ENCODE measurements at regions not wholly inside any gene's neighbourhood (a gene's known extent, or its start where the extent isn't known, plus 50 kb on each side); places are given as distances from the start of the nearest gene placed in this dataset.

GRCh38 chr5:165876538-165876937 lies 2371.1 kb downstream of the MAT2B start:
- TF ChIP-seq CTCF (IDR thresholded peaks at IDR 0.05 in 8 of 11, conservative IDR thresholded peaks at IDR 0.05 in 3 of 11) (no peak), POLR2A (IDR thresholded peaks at IDR 0.05) (no peak), POLR2AphosphoS5 (IDR thresholded peaks at IDR 0.05) (no peak)
